ENCODE measurements at regions not wholly inside any gene's neighbourhood (a gene's known extent, or its start where the extent isn't known, plus 50 kb on each side); places are given as distances from the start of the nearest gene placed in this dataset.

GRCh38 chr4:140212646-140213045 is 58.7 kb upstream of the MAML3 start:
- DNase-seq (ENCODE audit: low read depth): no peak

- DNase-seq (ENCODE audit: low read depth): no peak
Measured at GRCh38 chr4:140212194-140212593, 58.2 kb upstream of the MAML3 start.

GRCh38 chr4:140211693-140212092 is 57.7 kb upstream of the MAML3 start:
- DNase-seq (ENCODE audit: low read depth): no peak

GRCh38 chr4:140211161-140211560 is 57.2 kb upstream of the MAML3 start:
- DNase-seq (ENCODE audit: low read depth): no peak

- no peak for DNase-seq (ENCODE audit: low read depth)
Measured at GRCh38 chr4:140208921-140209320, 54.9 kb upstream of the MAML3 start.

Measured in stimulated activated CD4-positive, alpha-beta T cell treated with anti-CD3 and anti-CD28 coated beads, Interleukin-2, amount 100 ng/mL, for 4 hours (primary cell).